ENCODE measurements at regions not wholly inside any gene's neighbourhood (a gene's known extent, or its start where the extent isn't known, plus 50 kb on each side); places are given as distances from the start of the nearest gene placed in this dataset.

DNA sequence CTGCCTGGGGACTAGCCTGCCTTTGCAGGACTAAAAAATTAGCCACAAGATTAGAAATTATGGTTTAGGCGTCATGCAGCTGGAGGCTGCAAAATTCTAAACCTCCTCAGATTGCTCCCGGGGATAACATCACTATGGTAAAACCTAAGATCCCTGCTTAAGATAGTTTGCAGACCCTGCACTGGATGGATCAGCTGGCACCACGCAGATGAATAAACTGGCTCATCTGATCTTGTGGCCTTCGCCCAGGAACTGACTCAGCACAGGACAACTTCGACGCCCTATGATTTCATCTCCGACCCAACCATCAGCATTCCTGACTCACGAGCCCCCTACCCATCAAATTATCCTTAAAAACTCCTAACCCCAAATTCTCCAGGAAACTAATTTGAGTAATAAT lies 482.4 kb downstream of the SPRY1 start:
- Mint-ChIP-seq H3K9me3 (peaks cover 3% of the 10 kb centered on the region), H3K36me3 (no peaks in the 10 kb centered on the region), H3K27ac (no peak overlapping the region), H3K4me3 (no peak overlapping the region), H3K4me1 (no peaks in the 10 kb centered on the region)
- DNase-seq (ENCODE audit: low spot score in 2 of 2), result no peak
- ATAC-seq, result no peak

DNA sequence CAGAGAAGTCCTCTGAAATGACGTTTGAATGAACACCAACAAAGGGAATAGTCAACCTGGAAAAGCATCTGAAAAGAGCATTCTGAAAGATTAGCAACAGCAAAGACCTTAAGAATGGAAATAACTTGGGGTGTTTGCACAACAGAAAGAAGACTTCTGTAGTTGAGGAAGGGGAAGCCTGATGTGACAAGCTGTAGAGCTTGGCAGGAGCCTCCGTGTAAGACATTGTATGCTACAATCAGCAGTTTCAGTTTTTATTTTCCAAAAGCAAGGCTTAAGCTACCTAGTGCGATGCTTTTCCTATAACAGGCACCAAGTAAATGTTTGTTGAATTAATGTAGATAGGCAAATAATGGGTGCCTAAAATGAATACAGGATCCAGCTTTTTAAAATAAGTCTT lies 484.0 kb downstream of the SPRY1 start:
- no peak overlapping the region for H3K4me3 Mint-ChIP-seq
- no peak for ATAC-seq
- H3K27ac Mint-ChIP-seq, result no peak overlapping the region
- peaks cover 6% of the 10 kb centered on the region for H3K9me3 Mint-ChIP-seq
- DNase-seq (ENCODE audit: low spot score in 2 of 2), result no peak
- no peaks in the 10 kb centered on the region for H3K36me3 Mint-ChIP-seq
- no peaks in the 10 kb centered on the region for H3K4me1 Mint-ChIP-seq

DNA sequence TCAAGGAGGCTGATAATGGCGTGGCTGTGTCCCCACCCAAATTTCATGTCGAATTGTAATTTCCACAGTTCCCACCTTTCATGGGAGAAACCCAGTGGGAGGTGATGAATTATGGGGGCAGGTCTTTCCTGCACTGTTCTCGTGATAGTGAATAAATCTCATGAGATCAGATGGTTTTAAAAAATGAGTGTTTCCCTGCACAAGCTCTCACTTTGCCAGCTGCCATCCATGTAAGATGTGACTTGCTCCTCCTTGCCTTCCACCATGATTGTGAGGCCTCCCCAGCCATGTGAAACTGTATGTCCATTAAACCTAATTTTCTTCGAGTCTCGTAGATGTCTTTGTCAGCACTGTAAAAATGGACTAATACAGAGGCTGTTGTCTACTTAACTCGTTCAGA lies 488.3 kb downstream of the SPRY1 start:
- no peaks in the 10 kb centered on the region for H3K36me3 Mint-ChIP-seq

DNA sequence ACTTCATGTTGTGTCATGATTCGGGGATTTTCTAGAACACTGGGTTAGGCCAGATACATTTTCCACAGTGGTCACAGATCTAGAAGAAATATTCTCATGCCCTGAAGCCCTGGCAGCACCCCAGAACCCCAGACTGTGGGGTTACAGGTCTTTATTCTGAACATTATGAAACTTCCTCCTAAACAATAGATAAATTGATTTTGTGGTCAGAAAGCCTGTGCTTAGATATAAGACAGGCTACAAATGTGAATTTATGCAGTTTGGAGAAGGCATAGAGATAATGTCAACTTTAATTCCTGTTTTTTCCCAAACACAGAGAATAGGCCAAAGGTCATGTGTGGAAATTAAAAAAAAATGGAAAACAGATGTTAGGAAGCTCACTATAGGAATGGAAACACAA lies 492.9 kb downstream of the SPRY1 start:
- H3K9me3 Mint-ChIP-seq, result peaks cover 3% of the 10 kb centered on the region
- DNase-seq (ENCODE audit: low spot score in 2 of 2) (no peak), ATAC-seq (no peak)
- H3K4me3 Mint-ChIP-seq, result no peak overlapping the region
- H3K36me3 Mint-ChIP-seq, result no peaks in the 10 kb centered on the region
- no peaks in the 10 kb centered on the region for H3K4me1 Mint-ChIP-seq
- H3K27ac Mint-ChIP-seq, result no peak overlapping the region

More for the DNA sequence above, 488.3 kb downstream of the SPRY1 start:
- peaks cover 6% of the 10 kb centered on the region for H3K9me3 Mint-ChIP-seq
- no peak overlapping the region for H3K27ac Mint-ChIP-seq
- ATAC-seq (no peak), DNase-seq (ENCODE audit: low spot score in 2 of 2) (no peak)
- H3K4me1 Mint-ChIP-seq, result no peaks in the 10 kb centered on the region
- H3K4me3 Mint-ChIP-seq, result no peak overlapping the region

DNA sequence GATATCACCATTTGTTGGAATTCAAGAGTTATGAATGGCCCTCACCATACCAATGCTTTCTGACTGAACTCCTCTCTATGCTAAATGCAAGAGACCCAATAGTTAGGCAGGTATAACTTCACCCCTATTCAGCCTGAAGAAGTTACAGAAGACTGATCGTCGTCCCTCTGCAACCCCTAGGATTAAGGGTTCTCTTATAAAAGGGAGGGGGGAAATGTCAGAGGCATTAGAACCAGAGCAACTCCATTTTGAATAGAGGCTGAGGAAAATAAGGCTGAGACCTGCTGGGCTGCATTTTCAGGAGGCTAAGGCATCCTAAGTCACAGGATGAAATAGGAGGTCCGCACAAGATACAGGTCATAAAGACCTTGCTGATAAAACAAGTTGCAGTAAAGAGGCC lies 494.3 kb downstream of the SPRY1 start:
- H3K9me3 Mint-ChIP-seq, result no peaks in the 10 kb centered on the region
- ATAC-seq (no peak), DNase-seq (ENCODE audit: low spot score in 2 of 2) (no peak)
- H3K36me3 Mint-ChIP-seq, result no peaks in the 10 kb centered on the region
- H3K4me1 Mint-ChIP-seq, result no peaks in the 10 kb centered on the region
- no peak overlapping the region for H3K4me3 Mint-ChIP-seq
- no peak overlapping the region for H3K27ac Mint-ChIP-seq

DNA sequence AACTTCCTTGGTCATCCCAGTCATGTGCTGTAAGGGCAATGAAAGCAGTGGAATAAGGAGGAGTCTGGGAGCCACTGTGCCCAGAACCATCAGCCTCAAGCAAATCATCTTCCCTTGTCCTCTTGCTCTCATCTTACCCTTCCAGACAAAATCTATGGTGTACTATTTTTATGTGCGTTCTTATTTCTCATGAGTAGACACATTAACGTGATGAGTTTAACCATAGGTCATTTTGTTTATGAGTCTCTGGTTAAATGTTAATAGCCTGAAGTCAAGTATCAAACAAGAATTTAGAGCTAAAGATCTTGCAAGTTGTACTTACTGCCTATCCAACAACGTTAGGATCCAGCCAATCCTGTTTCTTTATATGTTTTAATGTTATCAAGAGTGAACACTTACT lies 495.3 kb downstream of the SPRY1 start:
- Mint-ChIP-seq H3K4me3 (no peak overlapping the region), H3K27ac (no peak overlapping the region), H3K9me3 (no peaks in the 10 kb centered on the region), H3K4me1 (no peaks in the 10 kb centered on the region), H3K36me3 (no peaks in the 10 kb centered on the region)
- ATAC-seq, result no peak
- DNase-seq (ENCODE audit: low spot score in 2 of 2), result no peak

DNA sequence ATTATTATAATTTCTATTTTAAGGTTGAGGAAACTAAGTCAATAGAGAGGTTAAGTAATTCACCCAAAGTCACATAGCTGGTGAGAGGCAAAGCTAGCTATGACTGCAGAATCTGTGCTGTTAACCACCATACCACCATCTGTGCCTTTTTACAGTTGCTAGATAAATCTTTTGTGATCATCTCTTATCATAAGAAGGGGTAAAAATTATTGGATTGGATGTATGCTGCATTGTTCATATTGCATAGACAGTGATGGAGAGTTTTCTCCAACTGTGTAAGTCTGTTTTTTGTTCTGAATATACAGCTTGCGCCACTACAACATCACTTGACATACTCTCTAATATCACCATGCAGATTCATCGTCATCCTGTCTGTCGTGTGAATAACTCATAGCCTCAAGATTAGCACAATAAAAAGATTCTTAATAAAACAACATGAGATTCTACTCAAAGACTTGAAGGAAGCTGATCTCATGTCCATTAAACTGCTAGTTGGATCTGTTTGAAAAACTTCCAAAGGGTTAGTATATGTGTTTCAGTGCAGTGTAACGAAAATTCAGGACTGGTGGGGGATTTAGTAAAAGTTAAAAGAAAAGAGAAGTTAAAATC lies 495.9 kb downstream of the SPRY1 start:
- no peak for DNase-seq (ENCODE audit: low spot score in 2 of 2)
- no peaks in the 10 kb centered on the region for H3K9me3 Mint-ChIP-seq
- no peaks in the 10 kb centered on the region for H3K4me1 Mint-ChIP-seq
- H3K4me3 Mint-ChIP-seq, result no peak overlapping the region
- H3K36me3 Mint-ChIP-seq, result no peaks in the 10 kb centered on the region
- no peak for ATAC-seq
- no peak overlapping the region for H3K27ac Mint-ChIP-seq

DNA sequence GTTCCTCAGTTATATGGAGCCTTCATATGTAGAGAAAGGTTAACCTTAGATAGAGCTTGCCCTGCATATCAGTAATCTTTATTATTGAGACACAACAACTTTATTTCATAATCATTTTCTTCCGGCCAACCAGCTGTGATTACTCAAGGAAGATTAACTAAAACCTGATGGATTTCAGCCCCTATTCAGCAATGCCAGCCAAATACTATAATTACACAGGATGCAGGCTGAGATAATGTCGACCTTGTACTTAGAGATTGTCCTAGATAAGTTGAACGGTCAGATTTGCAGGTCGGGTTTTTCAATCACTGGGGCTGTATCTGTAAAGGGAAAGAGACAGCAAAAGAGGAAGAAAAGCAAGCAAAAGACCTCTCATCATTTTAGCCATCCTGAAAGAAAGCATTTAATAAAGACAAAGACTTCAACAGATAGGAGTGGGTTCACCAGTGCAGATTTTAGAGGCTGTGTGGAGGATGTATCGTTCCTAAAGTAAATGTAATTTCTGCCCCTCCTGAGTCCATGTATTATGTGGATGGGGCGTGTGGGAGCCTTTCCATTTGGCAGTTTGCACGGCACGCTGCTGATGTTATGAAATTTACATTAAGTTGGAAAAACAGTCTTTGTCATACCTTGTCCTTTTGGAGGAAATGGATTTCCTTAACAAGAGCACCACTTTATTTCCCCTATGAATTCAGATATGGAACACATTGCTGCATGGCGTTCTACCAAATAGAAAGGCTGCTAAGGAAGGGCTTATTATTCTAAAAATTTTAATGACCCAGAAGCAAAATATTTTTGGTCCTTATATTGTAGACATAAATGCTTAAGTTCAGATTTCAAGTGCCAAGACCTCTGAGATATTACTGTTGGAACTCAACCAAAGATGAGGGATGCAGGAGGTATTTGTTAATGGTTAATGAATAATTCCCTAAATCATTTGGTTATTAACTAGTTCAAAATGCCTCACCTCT lies 496.7 kb downstream of the SPRY1 start:
- no peak overlapping the region for H3K4me3 Mint-ChIP-seq
- no peak for DNase-seq (ENCODE audit: low spot score in 2 of 2)
- H3K27ac Mint-ChIP-seq, result no peak overlapping the region
- H3K36me3 Mint-ChIP-seq, result no peaks in the 10 kb centered on the region
- H3K9me3 Mint-ChIP-seq, result no peaks in the 10 kb centered on the region
- H3K4me1 Mint-ChIP-seq, result no peaks in the 10 kb centered on the region
- ATAC-seq, result no peak

DNA sequence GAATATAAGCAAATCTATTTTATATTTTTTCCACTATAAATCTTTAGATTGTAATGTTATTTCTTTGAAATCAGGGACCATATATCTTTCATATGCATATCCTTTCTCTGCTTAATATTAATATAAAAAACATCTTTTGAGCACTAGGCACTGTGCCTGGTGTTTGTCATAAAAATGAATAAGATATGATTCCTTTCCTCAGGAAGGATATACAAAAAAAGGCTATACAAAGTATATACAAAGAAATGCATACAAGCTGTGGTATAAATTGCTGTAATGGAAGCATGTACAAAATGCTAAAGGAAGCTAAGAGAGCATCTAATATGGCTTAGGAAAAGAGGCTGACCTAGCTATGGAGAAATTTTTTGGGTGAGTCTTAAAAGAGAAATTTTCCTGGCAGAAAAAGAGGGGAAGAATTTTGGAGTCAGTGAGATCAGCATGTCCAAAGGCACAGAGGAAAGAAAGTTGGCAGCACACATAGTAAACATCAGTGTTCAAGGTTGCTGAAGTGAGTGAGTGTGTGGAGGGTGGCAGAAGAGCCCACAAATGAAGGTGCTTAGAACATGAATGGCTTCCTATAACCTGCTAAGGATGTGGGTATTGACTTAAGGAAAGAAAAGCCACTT lies 500.0 kb downstream of the SPRY1 start:
- no peak overlapping the region for H3K4me3 Mint-ChIP-seq
- no peaks in the 10 kb centered on the region for H3K9me3 Mint-ChIP-seq
- ATAC-seq, result no peak
- no peak overlapping the region for H3K27ac Mint-ChIP-seq
- no peaks in the 10 kb centered on the region for H3K36me3 Mint-ChIP-seq
- H3K4me1 Mint-ChIP-seq, result no peaks in the 10 kb centered on the region
- DNase-seq (ENCODE audit: low spot score in 2 of 2), result no peak

DNA sequence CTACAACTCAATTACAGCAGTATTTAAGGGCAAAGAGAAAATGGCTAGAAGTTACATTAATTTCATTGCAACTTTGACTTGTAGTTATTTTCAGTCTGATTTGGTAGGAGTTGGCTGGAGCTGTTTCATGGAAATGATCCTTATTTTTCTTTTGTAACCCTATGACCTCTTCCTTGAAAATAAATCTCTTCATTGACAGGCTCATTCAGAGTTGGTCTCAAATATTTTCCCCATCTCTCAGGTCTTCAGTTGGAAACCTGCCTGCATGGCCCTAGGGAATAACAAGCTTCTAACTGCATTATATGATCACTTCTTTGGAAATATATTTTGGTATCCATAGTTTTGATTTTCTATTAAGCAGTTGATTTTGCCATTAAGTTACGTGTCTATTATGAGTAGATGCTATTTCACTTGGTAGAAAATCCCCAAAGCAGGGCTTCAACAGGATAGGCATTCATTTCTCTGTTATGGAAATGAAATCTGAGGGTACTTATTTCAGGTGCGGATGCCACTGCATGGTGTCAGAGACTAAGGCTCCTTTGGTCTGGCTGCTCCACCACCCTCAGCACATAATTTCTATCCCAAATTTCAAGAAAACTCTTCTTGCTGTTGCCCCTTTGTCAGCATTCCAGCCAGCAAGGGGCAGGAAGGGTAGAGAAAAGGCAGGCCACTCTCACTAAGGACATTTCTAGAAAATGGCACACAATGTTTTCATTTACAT lies 502.5 kb downstream of the SPRY1 start:
- no peak overlapping the region for H3K4me3 Mint-ChIP-seq
- no peaks in the 10 kb centered on the region for H3K4me1 Mint-ChIP-seq
- no peaks in the 10 kb centered on the region for H3K9me3 Mint-ChIP-seq
- no peak for ATAC-seq
- no peak overlapping the region for H3K27ac Mint-ChIP-seq
- DNase-seq (ENCODE audit: low spot score in 2 of 2), result no peak
- no peaks in the 10 kb centered on the region for H3K36me3 Mint-ChIP-seq

DNA sequence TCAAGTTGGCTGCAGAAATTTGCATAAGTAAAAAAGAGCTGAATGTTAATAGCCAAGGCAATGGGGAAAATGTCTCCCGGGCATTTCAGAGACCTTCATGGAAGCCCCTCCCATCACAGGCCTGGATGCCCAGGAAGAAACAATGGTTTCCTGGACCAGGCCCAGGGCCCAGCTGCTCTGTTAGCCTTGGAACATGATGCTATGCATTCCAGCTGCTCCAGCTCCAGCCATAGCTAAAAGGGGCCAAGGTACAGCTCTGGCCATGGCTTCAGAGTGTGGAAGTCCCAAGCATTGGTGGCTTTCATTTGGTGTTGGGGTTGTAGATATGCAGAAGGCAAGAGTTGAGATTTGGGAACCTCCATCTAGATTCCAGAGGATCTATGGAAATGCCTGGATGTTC lies 508.3 kb downstream of the SPRY1 start:
- no peak overlapping the region for H3K4me3 Mint-ChIP-seq
- no peaks in the 10 kb centered on the region for H3K36me3 Mint-ChIP-seq
- ATAC-seq (no peak), DNase-seq (ENCODE audit: low spot score in 2 of 2) (no peak)
- H3K9me3 Mint-ChIP-seq, result peaks cover 3% of the 10 kb centered on the region
- H3K27ac Mint-ChIP-seq, result no peak overlapping the region
- no peaks in the 10 kb centered on the region for H3K4me1 Mint-ChIP-seq

DNA sequence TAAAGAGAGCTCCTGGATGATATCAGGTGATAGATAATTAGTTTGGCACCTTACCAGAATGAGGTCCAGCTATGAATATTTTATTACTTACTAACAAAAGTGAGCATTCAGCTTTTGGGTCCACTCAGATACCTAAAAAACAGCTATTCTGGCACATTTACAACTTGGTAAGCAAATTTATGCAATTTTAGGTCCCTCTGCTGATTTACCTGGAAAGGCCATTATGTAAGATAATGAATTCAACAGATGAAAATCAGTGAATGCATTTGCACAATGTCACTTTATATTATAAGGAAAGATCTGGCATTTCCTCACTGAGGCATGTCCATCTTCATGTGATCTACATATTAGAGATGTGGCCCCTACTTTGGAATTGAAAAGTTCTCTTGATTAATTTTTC lies 517.0 kb downstream of the SPRY1 start:
- Mint-ChIP-seq H3K4me1 (no peaks in the 10 kb centered on the region), H3K4me3 (no peak overlapping the region), H3K27ac (no peak overlapping the region), H3K36me3 (no peaks in the 10 kb centered on the region), H3K9me3 (peaks cover 2% of the 10 kb centered on the region)
- no peak for ATAC-seq
- DNase-seq (ENCODE audit: low spot score in 2 of 2), result no peak

DNA sequence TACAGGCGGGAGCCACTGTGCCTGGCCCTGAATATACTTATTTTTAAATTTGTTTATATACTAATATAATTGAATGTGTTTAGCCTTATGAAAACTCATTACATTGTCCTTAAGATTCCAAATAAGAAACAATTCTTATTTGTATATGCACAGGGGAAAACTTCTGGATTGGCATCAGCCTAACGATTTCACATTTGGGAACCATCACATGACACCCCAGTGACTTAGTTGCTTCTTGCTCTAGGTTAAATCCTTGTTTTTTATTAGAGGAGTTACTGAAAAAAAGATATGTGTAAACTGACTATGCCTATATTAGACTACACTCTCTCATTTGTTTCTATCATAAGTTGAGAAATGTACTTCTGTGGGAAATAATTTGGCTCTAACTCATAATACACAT lies 520.2 kb downstream of the SPRY1 start:
- no peaks in the 10 kb centered on the region for H3K36me3 Mint-ChIP-seq
- H3K4me3 Mint-ChIP-seq, result no peak overlapping the region
- H3K27ac Mint-ChIP-seq, result no peak overlapping the region
- ATAC-seq (no peak), DNase-seq (ENCODE audit: low spot score in 2 of 2) (no peak)
- H3K4me1 Mint-ChIP-seq, result no peaks in the 10 kb centered on the region
- no peaks in the 10 kb centered on the region for H3K9me3 Mint-ChIP-seq

DNA sequence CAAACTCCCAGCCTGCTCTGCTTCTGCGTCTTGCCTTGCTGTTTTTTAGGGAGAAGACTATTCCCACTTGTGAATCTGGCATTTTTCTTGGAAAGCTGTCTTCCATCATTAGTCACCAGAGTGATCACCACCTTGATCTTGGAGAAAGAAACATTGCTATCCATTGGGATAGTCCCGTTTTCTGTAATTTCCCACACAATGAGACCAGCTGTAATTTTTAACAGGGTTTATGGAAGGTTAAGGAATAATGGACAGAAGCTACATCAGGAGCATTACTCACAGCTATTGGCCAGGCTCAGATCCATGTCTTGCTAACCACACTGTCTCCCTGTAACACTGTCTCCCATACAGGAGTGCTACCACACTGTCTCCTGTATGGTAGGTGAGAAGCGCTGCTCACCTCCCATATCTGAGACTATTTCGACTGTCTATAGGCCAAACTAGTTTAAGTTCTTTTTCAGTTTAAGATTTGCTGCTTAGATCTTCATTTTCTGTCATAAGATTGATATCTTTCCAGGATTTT lies 523.0 kb downstream of the SPRY1 start:
- no peaks in the 10 kb centered on the region for H3K4me1 Mint-ChIP-seq
- ATAC-seq, result no peak
- H3K36me3 Mint-ChIP-seq, result no peaks in the 10 kb centered on the region
- DNase-seq (ENCODE audit: low spot score in 2 of 2), result no peak
- H3K27ac Mint-ChIP-seq, result no peak overlapping the region
- no peaks in the 10 kb centered on the region for H3K9me3 Mint-ChIP-seq
- no peak overlapping the region for H3K4me3 Mint-ChIP-seq

DNA sequence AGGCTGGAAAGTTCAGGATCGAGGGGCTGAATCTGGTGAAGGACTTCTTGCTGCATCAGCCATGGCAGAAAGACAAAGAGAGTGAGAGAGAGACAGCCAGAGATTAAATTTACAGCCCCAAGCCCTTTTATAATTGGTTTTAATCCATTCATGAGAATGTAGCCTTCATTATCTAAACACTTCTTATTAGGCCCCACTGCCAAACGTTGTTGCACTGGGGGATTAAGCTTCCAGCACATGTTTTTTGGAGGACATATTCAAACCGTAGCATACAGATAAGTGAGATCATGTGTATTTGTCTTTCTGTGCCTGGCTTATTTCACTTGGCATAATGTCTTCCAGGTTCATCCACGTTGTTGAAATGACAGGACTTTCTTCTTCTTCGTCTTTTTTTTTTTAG lies 524.7 kb downstream of the SPRY1 start:
- Mint-ChIP-seq H3K9me3 (no peaks in the 10 kb centered on the region), H3K27ac (no peak overlapping the region), H3K4me1 (no peaks in the 10 kb centered on the region), H3K4me3 (no peak overlapping the region), H3K36me3 (no peaks in the 10 kb centered on the region)
- DNase-seq (ENCODE audit: low spot score in 2 of 2) (no peak), ATAC-seq (no peak)

All from stimulated activated effector memory CD8-positive, alpha-beta T cell treated with anti-CD3 and anti-CD28 coated beads, Interleukin-12 subunit alpha, Interleukin-12 subunit beta, amount 100 ng/mL, for 72 hours (primary cell).